ENCODE measurements at regions not wholly inside any gene's neighbourhood (a gene's known extent, or its start where the extent isn't known, plus 50 kb on each side); places are given as distances from the start of the nearest gene placed in this dataset.

- TF ChIP-seq EZH2 (IDR thresholded peaks at IDR 0.05; ENCODE audit: low read depth) (no peak), CTCF (conservative IDR thresholded peaks at IDR 0.05) (no peak)
- no peak overlapping the region for H3K4me3 ChIP-seq
- no peaks in the 10 kb centered on the region for H4K20me1 ChIP-seq (ENCODE audit: insufficient read depth)
- DNase-seq: no peak
- H3K4me2 ChIP-seq: no peak overlapping the region
- H2AFZ ChIP-seq: no peak overlapping the region
- ChIA-PET POLR2A (ENCODE audit: unreplicated experiment) (no interaction called here), CTCF (no interaction called here)
- no peaks in the 10 kb centered on the region for H3K27me3 ChIP-seq (ENCODE audit: insufficient read depth, low read depth)
- H3F3A ChIP-seq (ENCODE audit: insufficient read depth, low read depth): no peaks in the 10 kb centered on the region
- no peaks in the 10 kb centered on the region for H3K4me1 ChIP-seq (replicated peaks; ENCODE audit: insufficient read depth)
- no peaks in the 10 kb centered on the region for H3K9me2 ChIP-seq (ENCODE audit: insufficient read depth)
- no peaks in the 10 kb centered on the region for H3K36me3 ChIP-seq (ENCODE audit: low read depth)
- H3K79me2 ChIP-seq (ENCODE audit: low read depth): no peaks in the 10 kb centered on the region
- H3K9me3 ChIP-seq (ENCODE audit: insufficient read depth, low read depth): no peaks in the 10 kb centered on the region
- BruUV-seq (replicated peaks): no TSS peak
- H3K27ac ChIP-seq: no peak overlapping the region
- intact Hi-C loops (cut with micrococcal nuclease; ENCODE audit: unreplicated experiment): no loop called here
Measured at GRCh38 chr13:58598241-58598640, 966.7 kb downstream of the PCDH17 start.

- no peak overlapping the region for H3K4me3 ChIP-seq
- no peaks in the 10 kb centered on the region for H3K9me2 ChIP-seq (ENCODE audit: insufficient read depth)
- ChIA-PET CTCF (no interaction called here), POLR2A (ENCODE audit: unreplicated experiment) (no interaction called here)
- H3K27me3 ChIP-seq (ENCODE audit: insufficient read depth, low read depth): no peaks in the 10 kb centered on the region
- no peak overlapping the region for H3K4me2 ChIP-seq
- no peaks in the 10 kb centered on the region for H3F3A ChIP-seq (ENCODE audit: insufficient read depth, low read depth)
- H3K9me3 ChIP-seq (ENCODE audit: insufficient read depth, low read depth): no peaks in the 10 kb centered on the region
- no peak overlapping the region for H2AFZ ChIP-seq
- no peaks in the 10 kb centered on the region for H3K79me2 ChIP-seq (ENCODE audit: low read depth)
- no peak for DNase-seq
- H4K20me1 ChIP-seq (ENCODE audit: insufficient read depth): no peaks in the 10 kb centered on the region
- no peaks in the 10 kb centered on the region for H3K4me1 ChIP-seq (replicated peaks; ENCODE audit: insufficient read depth)
- H3K27ac ChIP-seq: no peak overlapping the region
- BruUV-seq (replicated peaks): no TSS peak
- H3K36me3 ChIP-seq (ENCODE audit: low read depth): no peaks in the 10 kb centered on the region
- intact Hi-C loops (cut with micrococcal nuclease; ENCODE audit: unreplicated experiment): no loop called here
- TF ChIP-seq CTCF (conservative IDR thresholded peaks at IDR 0.05) (no peak), EZH2 (IDR thresholded peaks at IDR 0.05; ENCODE audit: low read depth) (no peak)
Measured at GRCh38 chr13:58611117-58611516, 979.6 kb downstream of the PCDH17 start.

- TF ChIP-seq EZH2 (IDR thresholded peaks at IDR 0.05; ENCODE audit: low read depth) (no peak), CTCF (conservative IDR thresholded peaks at IDR 0.05) (no peak)
- Histone ChIP-seq H3F3A (ENCODE audit: insufficient read depth, low read depth) (no peaks in the 10 kb centered on the region), H3K4me2 (no peak overlapping the region), H3K9me3 (ENCODE audit: insufficient read depth, low read depth) (no peaks in the 10 kb centered on the region), H3K79me2 (ENCODE audit: low read depth) (no peaks in the 10 kb centered on the region), H3K4me3 (no peak overlapping the region), H2AFZ (no peak overlapping the region), H3K27me3 (ENCODE audit: insufficient read depth, low read depth) (no peaks in the 10 kb centered on the region), H3K4me1 (replicated peaks; ENCODE audit: insufficient read depth) (no peaks in the 10 kb centered on the region), H3K9me2 (ENCODE audit: insufficient read depth) (no peaks in the 10 kb centered on the region), H4K20me1 (ENCODE audit: insufficient read depth) (no peaks in the 10 kb centered on the region), H3K36me3 (ENCODE audit: low read depth) (no peaks in the 10 kb centered on the region), H3K27ac (no peak overlapping the region)
- POLR2A ChIA-PET (ENCODE audit: unreplicated experiment): no interaction called here
- BruUV-seq (replicated peaks): no TSS peak
- CTCF ChIA-PET: no interaction called here
- no peak for DNase-seq
- intact Hi-C loops (cut with micrococcal nuclease; ENCODE audit: unreplicated experiment): no loop called here
Measured at GRCh38 chr13:58617880-58618665, 986.5 kb downstream of the PCDH17 start.
